ENCODE measurements at regions not wholly inside any gene's neighbourhood (a gene's known extent, or its start where the extent isn't known, plus 50 kb on each side); places are given as distances from the start of the nearest gene placed in this dataset.

DNA sequence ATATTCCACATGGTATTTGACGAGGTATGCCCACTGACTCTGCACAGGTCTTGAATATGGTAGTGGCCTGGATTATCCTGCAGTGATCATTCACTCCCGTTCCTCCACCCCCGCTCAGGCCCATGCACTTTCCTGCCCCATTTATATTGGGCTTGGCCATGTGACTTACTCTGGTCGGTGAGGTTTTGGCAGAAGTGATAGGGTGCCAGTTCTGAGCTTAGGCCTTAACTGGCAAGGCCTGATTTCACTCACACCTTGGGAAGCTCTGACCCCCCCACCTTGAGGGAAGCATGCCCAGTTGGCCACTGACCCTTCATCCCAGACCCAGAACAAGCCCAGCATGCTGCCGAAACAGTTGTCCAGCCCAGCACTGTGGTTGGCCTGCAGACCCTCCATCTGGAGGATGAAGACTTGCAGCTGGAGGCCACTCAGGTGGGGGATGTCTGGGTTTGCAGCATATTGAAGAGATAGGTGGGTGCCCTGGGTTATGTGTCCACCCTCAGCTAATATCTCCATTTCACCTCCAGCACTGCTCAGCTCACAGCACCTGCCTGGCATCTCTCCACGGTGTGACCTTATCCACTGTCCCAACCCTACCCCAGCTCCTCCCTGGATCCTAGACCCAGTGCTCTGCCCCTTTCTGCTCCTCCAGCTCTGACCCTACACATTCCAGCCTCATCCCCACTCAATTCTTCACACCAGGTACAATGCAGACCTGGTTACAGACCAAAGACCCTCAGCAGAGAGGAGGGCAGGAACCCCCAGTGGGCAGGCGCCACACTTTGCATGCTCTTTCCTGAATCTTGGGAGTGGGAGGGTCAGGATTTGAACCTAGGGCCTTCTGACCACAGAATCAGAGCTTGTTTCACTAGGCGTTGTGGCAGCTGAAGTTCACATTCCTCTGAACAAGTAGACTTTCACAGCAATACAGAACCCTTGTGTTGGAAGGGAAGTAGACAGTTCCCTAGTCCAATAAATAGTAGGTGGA, 138.1 kb upstream of the CHST15 start:
- Histone ChIP-seq H4K20me1 (replicated peaks; ENCODE audit: insufficient read depth) (no peaks in the 10 kb centered on the region), H3K27ac (ENCODE audit: low read depth) (no peak overlapping the region), H3K4me2 (no peak overlapping the region), H3K27me3 (ENCODE audit: insufficient read depth) (no peaks in the 10 kb centered on the region), H3K4me1 (ENCODE audit: insufficient read depth) (no peaks in the 10 kb centered on the region), H3K4me3 (no peak overlapping the region), H2AFZ (no peak overlapping the region), H3K9me2 (ENCODE audit: insufficient read depth) (0 out of 2 replicates have a peak, but pooled peaks cover 2% of the 10 kb centered on the region), H3F3A (replicated peaks; ENCODE audit: low read depth) (0 out of 2 replicates have a peak, but pooled peaks cover 4% of the 10 kb centered on the region), H3K79me2 (replicated peaks; ENCODE audit: insufficient read depth) (no peaks in the 10 kb centered on the region), H3K36me3 (ENCODE audit: insufficient read depth) (no peaks in the 10 kb centered on the region)
- Mint-ChIP-seq H3K9me3 (peaks cover 42% of the 10 kb centered on the region; the same call in 2 of the 3 replicates), H3K4me3 (no peak overlapping the region), H3K27ac (no peak overlapping the region), H3K4me1 (no peaks in the 10 kb centered on the region), H3K27me3 (ENCODE audit: insufficient read depth, low read depth, poor library complexity) (no peaks in the 10 kb centered on the region), H3K36me3 (ENCODE audit: low read depth) (0 out of 3 replicates have a peak, but pooled peaks cover 5% of the 10 kb centered on the region)
- TF ChIP-seq, protein P1, sequence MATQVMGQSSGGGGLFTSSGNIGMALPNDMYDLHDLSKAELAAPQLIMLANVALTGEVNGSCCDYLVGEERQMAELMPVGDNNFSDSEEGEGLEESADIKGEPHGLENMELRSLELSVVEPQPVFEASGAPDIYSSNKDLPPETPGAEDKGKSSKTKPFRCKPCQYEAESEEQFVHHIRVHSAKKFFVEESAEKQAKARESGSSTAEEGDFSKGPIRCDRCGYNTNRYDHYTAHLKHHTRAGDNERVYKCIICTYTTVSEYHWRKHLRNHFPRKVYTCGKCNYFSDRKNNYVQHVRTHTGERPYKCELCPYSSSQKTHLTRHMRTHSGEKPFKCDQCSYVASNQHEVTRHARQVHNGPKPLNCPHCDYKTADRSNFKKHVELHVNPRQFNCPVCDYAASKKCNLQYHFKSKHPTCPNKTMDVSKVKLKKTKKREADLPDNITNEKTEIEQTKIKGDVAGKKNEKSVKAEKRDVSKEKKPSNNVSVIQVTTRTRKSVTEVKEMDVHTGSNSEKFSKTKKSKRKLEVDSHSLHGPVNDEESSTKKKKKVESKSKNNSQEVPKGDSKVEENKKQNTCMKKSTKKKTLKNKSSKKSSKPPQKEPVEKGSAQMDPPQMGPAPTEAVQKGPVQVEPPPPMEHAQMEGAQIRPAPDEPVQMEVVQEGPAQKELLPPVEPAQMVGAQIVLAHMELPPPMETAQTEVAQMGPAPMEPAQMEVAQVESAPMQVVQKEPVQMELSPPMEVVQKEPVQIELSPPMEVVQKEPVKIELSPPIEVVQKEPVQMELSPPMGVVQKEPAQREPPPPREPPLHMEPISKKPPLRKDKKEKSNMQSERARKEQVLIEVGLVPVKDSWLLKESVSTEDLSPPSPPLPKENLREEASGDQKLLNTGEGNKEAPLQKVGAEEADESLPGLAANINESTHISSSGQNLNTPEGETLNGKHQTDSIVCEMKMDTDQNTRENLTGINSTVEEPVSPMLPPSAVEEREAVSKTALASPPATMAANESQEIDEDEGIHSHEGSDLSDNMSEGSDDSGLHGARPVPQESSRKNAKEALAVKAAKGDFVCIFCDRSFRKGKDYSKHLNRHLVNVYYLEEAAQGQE (IDR thresholded peaks at IDR 0.05; ENCODE audit: unreplicated experiment), result no peak
- TF ChIP-seq EZH2phosphoT487 (IDR thresholded peaks at IDR 0.05; ENCODE audit: unreplicated experiment), result no peak
- no peak for TF ChIP-seq NANOG (IDR thresholded peaks at IDR 0.05; ENCODE audit: borderline replicate concordance)
- DNase-seq (ENCODE audit: low spot score) (no peak), ATAC-seq (no peak)

DNA sequence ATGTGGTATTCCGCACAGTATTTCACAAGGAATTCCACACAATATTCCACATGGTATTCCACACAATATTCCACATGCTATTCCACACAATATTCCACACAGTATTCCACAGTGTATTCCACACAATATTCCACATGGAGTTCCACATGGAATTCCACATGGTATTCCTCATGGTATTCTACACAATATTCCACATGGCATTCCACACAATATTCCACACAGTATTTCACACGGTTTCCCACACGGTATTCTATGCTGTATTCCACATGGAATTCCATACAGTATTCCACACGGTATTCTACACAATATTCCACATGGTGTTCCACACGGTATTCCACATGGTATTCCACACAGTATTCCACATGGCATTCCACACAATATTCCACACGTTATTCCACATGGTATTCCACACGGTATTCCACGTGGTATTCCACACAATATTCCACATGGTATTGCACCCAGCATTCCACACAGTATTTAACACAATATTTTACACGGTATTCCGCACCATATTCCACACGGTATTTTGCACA, 137.3 kb upstream of the CHST15 start:
- Mint-ChIP-seq H3K27ac (no peak overlapping the region), H3K9me3 (peaks cover 49% of the 10 kb centered on the region), H3K4me3 (no peak overlapping the region), H3K27me3 (ENCODE audit: insufficient read depth, low read depth, poor library complexity) (peaks cover 2% of the 10 kb centered on the region), H3K36me3 (ENCODE audit: low read depth) (0 out of 3 replicates have a peak, but pooled peaks cover 5% of the 10 kb centered on the region), H3K4me1 (no peaks in the 10 kb centered on the region)
- Histone ChIP-seq H3K27ac (ENCODE audit: low read depth) (no peak overlapping the region), H3K36me3 (ENCODE audit: insufficient read depth) (no peaks in the 10 kb centered on the region), H3K4me2 (no peak overlapping the region), H3K4me3 (no peak overlapping the region), H3K27me3 (ENCODE audit: insufficient read depth) (no peaks in the 10 kb centered on the region), H3F3A (replicated peaks; ENCODE audit: low read depth) (0 out of 2 replicates have a peak, but pooled peaks cover 4% of the 10 kb centered on the region), H3K4me1 (ENCODE audit: insufficient read depth) (no peaks in the 10 kb centered on the region), H3K9me2 (ENCODE audit: insufficient read depth) (0 out of 2 replicates have a peak, but pooled peaks cover 5% of the 10 kb centered on the region), H4K20me1 (replicated peaks; ENCODE audit: insufficient read depth) (no peaks in the 10 kb centered on the region), H2AFZ (no peak overlapping the region), H3K79me2 (replicated peaks; ENCODE audit: insufficient read depth) (no peaks in the 10 kb centered on the region)
- DNase-seq (ENCODE audit: low spot score), result no peak
- no peak for ATAC-seq
- TF ChIP-seq, protein P2, sequence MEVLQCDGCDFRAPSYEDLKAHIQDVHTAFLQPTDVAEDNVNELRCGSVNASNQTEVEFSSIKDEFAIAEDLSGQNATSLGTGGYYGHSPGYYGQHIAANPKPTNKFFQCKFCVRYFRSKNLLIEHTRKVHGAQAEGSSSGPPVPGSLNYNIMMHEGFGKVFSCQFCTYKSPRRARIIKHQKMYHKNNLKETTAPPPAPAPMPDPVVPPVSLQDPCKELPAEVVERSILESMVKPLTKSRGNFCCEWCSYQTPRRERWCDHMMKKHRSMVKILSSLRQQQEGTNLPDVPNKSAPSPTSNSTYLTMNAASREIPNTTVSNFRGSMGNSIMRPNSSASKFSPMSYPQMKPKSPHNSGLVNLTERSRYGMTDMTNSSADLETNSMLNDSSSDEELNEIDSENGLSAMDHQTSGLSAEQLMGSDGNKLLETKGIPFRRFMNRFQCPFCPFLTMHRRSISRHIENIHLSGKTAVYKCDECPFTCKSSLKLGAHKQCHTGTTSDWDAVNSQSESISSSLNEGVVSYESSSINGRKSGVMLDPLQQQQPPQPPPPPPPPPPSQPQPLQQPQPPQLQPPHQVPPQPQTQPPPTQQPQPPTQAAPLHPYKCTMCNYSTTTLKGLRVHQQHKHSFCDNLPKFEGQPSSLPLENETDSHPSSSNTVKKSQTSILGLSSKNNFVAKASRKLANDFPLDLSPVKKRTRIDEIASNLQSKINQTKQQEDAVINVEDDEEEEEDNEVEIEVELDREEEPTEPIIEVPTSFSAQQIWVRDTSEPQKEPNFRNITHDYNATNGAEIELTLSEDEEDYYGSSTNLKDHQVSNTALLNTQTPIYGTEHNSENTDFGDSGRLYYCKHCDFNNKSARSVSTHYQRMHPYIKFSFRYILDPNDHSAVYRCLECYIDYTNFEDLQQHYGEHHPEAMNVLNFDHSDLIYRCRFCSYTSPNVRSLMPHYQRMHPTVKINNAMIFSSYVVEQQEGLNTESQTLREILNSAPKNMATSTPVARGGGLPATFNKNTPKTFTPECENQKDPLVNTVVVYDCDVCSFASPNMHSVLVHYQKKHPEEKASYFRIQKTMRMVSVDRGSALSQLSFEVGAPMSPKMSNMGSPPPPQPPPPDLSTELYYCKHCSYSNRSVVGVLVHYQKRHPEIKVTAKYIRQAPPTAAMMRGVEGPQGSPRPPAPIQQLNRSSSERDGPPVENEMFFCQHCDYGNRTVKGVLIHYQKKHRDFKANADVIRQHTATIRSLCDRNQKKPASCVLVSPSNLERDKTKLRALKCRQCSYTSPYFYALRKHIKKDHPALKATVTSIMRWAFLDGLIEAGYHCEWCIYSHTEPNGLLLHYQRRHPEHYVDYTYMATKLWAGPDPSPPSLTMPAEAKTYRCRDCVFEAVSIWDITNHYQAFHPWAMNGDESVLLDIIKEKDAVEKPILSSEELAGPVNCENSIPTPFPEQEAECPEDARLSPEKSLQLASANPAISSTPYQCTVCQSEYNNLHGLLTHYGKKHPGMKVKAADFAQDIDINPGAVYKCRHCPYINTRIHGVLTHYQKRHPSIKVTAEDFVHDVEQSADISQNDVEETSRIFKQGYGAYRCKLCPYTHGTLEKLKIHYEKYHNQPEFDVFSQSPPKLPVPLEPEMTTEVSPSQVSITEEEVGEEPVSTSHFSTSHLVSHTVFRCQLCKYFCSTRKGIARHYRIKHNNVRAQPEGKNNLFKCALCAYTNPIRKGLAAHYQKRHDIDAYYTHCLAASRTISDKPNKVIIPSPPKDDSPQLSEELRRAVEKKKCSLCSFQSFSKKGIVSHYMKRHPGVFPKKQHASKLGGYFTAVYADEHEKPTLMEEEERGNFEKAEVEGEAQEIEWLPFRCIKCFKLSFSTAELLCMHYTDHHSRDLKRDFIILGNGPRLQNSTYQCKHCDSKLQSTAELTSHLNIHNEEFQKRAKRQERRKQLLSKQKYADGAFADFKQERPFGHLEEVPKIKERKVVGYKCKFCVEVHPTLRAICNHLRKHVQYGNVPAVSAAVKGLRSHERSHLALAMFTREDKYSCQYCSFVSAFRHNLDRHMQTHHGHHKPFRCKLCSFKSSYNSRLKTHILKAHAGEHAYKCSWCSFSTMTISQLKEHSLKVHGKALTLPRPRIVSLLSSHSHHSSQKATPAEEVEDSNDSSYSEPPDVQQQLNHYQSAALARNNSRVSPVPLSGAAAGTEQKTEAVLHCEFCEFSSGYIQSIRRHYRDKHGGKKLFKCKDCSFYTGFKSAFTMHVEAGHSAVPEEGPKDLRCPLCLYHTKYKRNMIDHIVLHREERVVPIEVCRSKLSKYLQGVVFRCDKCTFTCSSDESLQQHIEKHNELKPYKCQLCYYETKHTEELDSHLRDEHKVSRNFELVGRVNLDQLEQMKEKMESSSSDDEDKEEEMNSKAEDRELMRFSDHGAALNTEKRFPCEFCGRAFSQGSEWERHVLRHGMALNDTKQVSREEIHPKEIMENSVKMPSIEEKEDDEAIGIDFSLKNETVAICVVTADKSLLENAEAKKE (CRISPR knock-in tag; IDR thresholded peaks at IDR 0.05), result no peak
- TF ChIP-seq, protein P3, sequence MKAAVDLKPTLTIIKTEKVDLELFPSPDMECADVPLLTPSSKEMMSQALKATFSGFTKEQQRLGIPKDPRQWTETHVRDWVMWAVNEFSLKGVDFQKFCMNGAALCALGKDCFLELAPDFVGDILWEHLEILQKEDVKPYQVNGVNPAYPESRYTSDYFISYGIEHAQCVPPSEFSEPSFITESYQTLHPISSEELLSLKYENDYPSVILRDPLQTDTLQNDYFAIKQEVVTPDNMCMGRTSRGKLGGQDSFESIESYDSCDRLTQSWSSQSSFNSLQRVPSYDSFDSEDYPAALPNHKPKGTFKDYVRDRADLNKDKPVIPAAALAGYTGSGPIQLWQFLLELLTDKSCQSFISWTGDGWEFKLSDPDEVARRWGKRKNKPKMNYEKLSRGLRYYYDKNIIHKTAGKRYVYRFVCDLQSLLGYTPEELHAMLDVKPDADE (IDR thresholded peaks at IDR 0.05), result no peak
- no peak for TF ChIP-seq ZNF331 (CRISPR knock-in tag; IDR thresholded peaks at IDR 0.05; ENCODE audit: low read depth)
- no peak for TF ChIP-seq ZNF114 (CRISPR knock-in tag; IDR thresholded peaks at IDR 0.05)
- TF ChIP-seq STAT1 (IDR thresholded peaks at IDR 0.05; ENCODE audit: unreplicated experiment), result no peak
- no peak for TF ChIP-seq POLR2AphosphoS5 (IDR thresholded peaks at IDR 0.05; ENCODE audit: low read depth)
